ENCODE measurements at regions not wholly inside any gene's neighbourhood (a gene's known extent, or its start where the extent isn't known, plus 50 kb on each side); places are given as distances from the start of the nearest gene placed in this dataset.
"Not testable (repeated sequence)": the region's sequence is repeated elsewhere in the genome, so short reads cannot be mapped to it uniquely, and the experiment has no call there.

GRCh38 chr16:58847902-58848661, 114.0 kb upstream of the GOT2 start:
- Histone ChIP-seq H3K4me3 (ENCODE audit: low read length) (no peak overlapping the region), H3K27me3 (ENCODE audit: control insufficient read depth, insufficient read depth, low read length) (no peaks in the 10 kb centered on the region), H3K4me1 (ENCODE audit: control insufficient read depth, low read depth, low read length) (peaks cover 6% of the 10 kb centered on the region), H3K9ac (ENCODE audit: low read length) (no peak overlapping the region), H3K9me3 (ENCODE audit: control insufficient read depth, low read depth, low read length) (no peaks in the 10 kb centered on the region), H3K36me3 (ENCODE audit: control insufficient read depth, low read depth, low read length) (no peaks in the 10 kb centered on the region), H3K27ac (ENCODE audit: low read length) (no peak overlapping the region)

- H3K4me3 ChIP-seq (ENCODE audit: low read length); H3K27ac ChIP-seq (ENCODE audit: low read length); H3K9ac ChIP-seq (ENCODE audit: low read length); H3K27me3 ChIP-seq (ENCODE audit: control insufficient read depth, insufficient read depth, low read length); H3K36me3 ChIP-seq (ENCODE audit: control insufficient read depth, low read depth, low read length); H3K4me1 ChIP-seq (ENCODE audit: control insufficient read depth, low read depth, low read length); H3K9me3 ChIP-seq (ENCODE audit: control insufficient read depth, low read depth, low read length): not testable (repeated sequence)
These were observed 112.1 kb upstream of the GOT2 start for GRCh38 chr16:58846226-58846625.

- Histone ChIP-seq H3K4me3 (ENCODE audit: low read length) (no peak overlapping the region), H3K36me3 (ENCODE audit: control insufficient read depth, low read depth, low read length) (no peaks in the 10 kb centered on the region), H3K27ac (ENCODE audit: low read length) (no peak overlapping the region), H3K4me1 (ENCODE audit: control insufficient read depth, low read depth, low read length) (no peaks in the 10 kb centered on the region), H3K9ac (ENCODE audit: low read length) (no peak overlapping the region), H3K27me3 (ENCODE audit: control insufficient read depth, insufficient read depth, low read length) (no peaks in the 10 kb centered on the region), H3K9me3 (ENCODE audit: control insufficient read depth, low read depth, low read length) (no peaks in the 10 kb centered on the region)
These were observed 109.6 kb upstream of the GOT2 start for GRCh38 chr16:58843675-58844074.

DNA sequence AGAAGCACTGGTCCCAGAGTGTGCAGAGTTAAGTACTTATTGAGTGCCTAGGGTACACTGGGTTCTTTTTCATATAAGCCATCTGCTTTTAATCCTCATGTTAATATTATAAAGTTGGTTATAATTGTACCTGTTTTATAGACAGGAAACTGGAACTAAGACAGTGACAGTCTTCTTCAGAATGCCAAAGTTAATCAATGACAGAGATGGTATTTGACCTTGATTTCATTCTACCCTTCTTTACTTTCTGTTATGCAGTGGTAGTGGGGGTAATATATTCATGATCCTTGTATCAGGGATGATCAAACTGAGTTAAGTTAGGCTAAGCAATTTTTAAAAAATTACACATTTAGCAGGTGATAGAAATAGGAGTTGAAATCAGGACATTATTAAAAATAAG, 108.6 kb upstream of the GOT2 start:
- H3K27ac ChIP-seq (ENCODE audit: low read length), result no peak overlapping the region

DNA sequence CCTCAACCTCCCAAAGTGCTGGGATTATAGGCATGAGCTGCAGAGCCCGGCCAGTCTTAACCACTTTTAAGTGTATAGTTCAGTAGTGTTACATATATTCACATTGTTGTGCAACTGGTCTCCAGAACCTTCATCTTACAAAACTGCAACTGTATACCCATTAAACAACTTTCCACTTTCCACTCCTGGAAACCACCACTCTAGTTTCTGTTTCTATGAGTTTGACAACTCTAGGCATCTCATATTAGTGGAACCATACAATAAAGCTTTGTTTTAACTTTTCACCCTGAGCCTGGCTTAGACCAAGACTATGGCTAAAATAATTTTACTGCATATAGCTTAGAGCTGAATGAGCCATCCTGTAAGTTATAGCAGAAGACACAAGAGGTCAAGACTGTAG, 108.0 kb upstream of the GOT2 start:
- H3K9me3 ChIP-seq (ENCODE audit: control insufficient read depth, low read depth, low read length), result no peaks in the 10 kb centered on the region

More for the DNA sequence above, 108.6 kb upstream of the GOT2 start:
- Histone ChIP-seq H3K9me3 (ENCODE audit: control insufficient read depth, low read depth, low read length) (no peaks in the 10 kb centered on the region), H3K27me3 (ENCODE audit: control insufficient read depth, insufficient read depth, low read length) (no peaks in the 10 kb centered on the region), H3K4me3 (ENCODE audit: low read length) (no peak overlapping the region), H3K9ac (ENCODE audit: low read length) (no peak overlapping the region), H3K36me3 (ENCODE audit: control insufficient read depth, low read depth, low read length) (no peaks in the 10 kb centered on the region), H3K4me1 (ENCODE audit: control insufficient read depth, low read depth, low read length) (no peaks in the 10 kb centered on the region)

DNA sequence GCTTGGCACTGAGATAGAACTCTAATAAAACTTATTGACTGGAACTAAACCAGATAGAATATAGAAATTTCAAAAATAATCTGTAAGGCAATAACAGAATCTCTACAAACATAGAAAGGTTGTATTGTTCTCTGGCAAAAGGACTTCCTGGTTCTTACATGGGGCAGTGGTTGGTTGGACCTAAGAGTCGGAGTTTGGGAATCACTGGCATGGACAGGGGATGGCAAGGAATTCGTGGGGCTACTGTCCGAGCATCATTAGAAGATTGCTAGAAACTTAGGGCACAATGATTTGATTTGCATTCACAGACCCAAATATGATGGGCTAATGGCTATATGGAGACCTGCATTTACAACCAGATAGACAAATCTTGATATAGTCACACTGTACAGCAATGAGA, 103.8 kb upstream of the GOT2 start:
- Histone ChIP-seq H3K9ac (ENCODE audit: low read length) (no peak overlapping the region), H3K9me3 (ENCODE audit: control insufficient read depth, low read depth, low read length) (no peaks in the 10 kb centered on the region)

More for the DNA sequence above, 108.0 kb upstream of the GOT2 start:
- H3K9ac ChIP-seq (ENCODE audit: low read length), result no peak overlapping the region
- no peak overlapping the region for H3K27ac ChIP-seq (ENCODE audit: low read length)
- H3K4me3 ChIP-seq (ENCODE audit: low read length), result no peak overlapping the region
- no peaks in the 10 kb centered on the region for H3K27me3 ChIP-seq (ENCODE audit: control insufficient read depth, insufficient read depth, low read length)
- H3K4me1 ChIP-seq (ENCODE audit: control insufficient read depth, low read depth, low read length), result no peaks in the 10 kb centered on the region
- no peaks in the 10 kb centered on the region for H3K36me3 ChIP-seq (ENCODE audit: control insufficient read depth, low read depth, low read length)

GRCh38 chr16:58836427-58836826, 102.3 kb upstream of the GOT2 start:
- Histone ChIP-seq H3K27ac (ENCODE audit: low read length) (no peak overlapping the region), H3K4me1 (ENCODE audit: control insufficient read depth, low read depth, low read length) (no peaks in the 10 kb centered on the region), H3K9ac (ENCODE audit: low read length) (no peak overlapping the region), H3K9me3 (ENCODE audit: control insufficient read depth, low read depth, low read length) (no peaks in the 10 kb centered on the region), H3K27me3 (ENCODE audit: control insufficient read depth, insufficient read depth, low read length) (no peaks in the 10 kb centered on the region), H3K4me3 (ENCODE audit: low read length) (no peak overlapping the region), H3K36me3 (ENCODE audit: control insufficient read depth, low read depth, low read length) (no peaks in the 10 kb centered on the region)

More for the DNA sequence above, 103.8 kb upstream of the GOT2 start:
- Histone ChIP-seq H3K27me3 (ENCODE audit: control insufficient read depth, insufficient read depth, low read length) (no peaks in the 10 kb centered on the region), H3K27ac (ENCODE audit: low read length) (no peak overlapping the region), H3K36me3 (ENCODE audit: control insufficient read depth, low read depth, low read length) (no peaks in the 10 kb centered on the region), H3K4me1 (ENCODE audit: control insufficient read depth, low read depth, low read length) (no peaks in the 10 kb centered on the region), H3K4me3 (ENCODE audit: low read length) (no peak overlapping the region)

- H3K36me3 ChIP-seq (ENCODE audit: control insufficient read depth, low read depth, low read length), result no peaks in the 10 kb centered on the region
- H3K9ac ChIP-seq (ENCODE audit: low read length), result no peak overlapping the region
- no peak overlapping the region for H3K27ac ChIP-seq (ENCODE audit: low read length)
- no peaks in the 10 kb centered on the region for H3K27me3 ChIP-seq (ENCODE audit: control insufficient read depth, insufficient read depth, low read length)
- H3K4me3 ChIP-seq (ENCODE audit: low read length), result no peak overlapping the region
- no peaks in the 10 kb centered on the region for H3K4me1 ChIP-seq (ENCODE audit: control insufficient read depth, low read depth, low read length)
- no peaks in the 10 kb centered on the region for H3K9me3 ChIP-seq (ENCODE audit: control insufficient read depth, low read depth, low read length)
These were observed 98.3 kb upstream of the GOT2 start for GRCh38 chr16:58832386-58832895.

GRCh38 chr16:58831386-58831785, 97.3 kb upstream of the GOT2 start:
- Histone ChIP-seq H3K4me1 (ENCODE audit: control insufficient read depth, low read depth, low read length) (no peaks in the 10 kb centered on the region), H3K9ac (ENCODE audit: low read length) (no peak overlapping the region), H3K9me3 (ENCODE audit: control insufficient read depth, low read depth, low read length) (no peaks in the 10 kb centered on the region), H3K27me3 (ENCODE audit: control insufficient read depth, insufficient read depth, low read length) (no peaks in the 10 kb centered on the region), H3K36me3 (ENCODE audit: control insufficient read depth, low read depth, low read length) (no peaks in the 10 kb centered on the region), H3K27ac (ENCODE audit: low read length) (no peak overlapping the region), H3K4me3 (ENCODE audit: low read length) (no peak overlapping the region)

DNA sequence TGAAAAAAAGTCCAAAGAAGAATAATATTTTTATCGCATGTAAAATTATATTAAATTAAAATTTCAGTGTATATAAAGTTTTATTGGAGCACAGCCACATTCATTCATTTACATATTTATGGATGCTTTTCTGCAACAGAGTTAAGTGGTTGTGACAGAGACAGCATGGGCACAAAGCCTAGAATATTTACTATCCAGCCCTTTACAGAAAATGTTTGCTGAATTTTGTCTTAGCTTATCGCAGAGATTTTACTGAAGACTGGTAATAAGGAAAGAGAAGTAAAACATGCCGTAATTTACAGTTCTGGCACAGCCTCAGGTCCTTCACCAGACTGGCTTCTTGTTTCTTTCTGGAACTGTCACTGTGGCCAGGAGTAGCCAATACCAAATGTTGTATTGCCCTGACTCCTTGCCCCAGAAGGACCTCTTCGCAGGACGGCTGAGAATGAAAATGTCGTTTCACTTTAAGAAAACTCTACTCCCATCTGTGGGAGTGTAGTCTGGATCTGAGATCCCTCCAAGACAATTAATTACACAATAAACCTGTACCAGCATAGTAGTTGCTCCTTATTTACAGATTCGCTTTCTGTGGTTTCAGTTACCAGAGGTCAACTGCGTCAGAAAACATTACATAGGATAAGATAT, 94.9 kb upstream of the GOT2 start:
- H3K36me3 ChIP-seq (ENCODE audit: control insufficient read depth, low read depth, low read length), result no peaks in the 10 kb centered on the region
- H3K27ac ChIP-seq (ENCODE audit: low read length), result no peak overlapping the region
- no peak overlapping the region for H3K9ac ChIP-seq (ENCODE audit: low read length)
- H3K9me3 ChIP-seq (ENCODE audit: control insufficient read depth, low read depth, low read length), result no peaks in the 10 kb centered on the region
- H3K27me3 ChIP-seq (ENCODE audit: control insufficient read depth, insufficient read depth, low read length), result no peaks in the 10 kb centered on the region
- no peak overlapping the region for H3K4me3 ChIP-seq (ENCODE audit: low read length)
- no peaks in the 10 kb centered on the region for H3K4me1 ChIP-seq (ENCODE audit: control insufficient read depth, low read depth, low read length)

GRCh38 chr16:58824201-58824600, 90.1 kb upstream of the GOT2 start:
- no peak overlapping the region for H3K4me3 ChIP-seq (ENCODE audit: low read length)
- peaks cover 4% of the 10 kb centered on the region for H3K9me3 ChIP-seq (ENCODE audit: control insufficient read depth, low read depth, low read length)
- H3K9ac ChIP-seq (ENCODE audit: low read length), result no peak overlapping the region
- no peaks in the 10 kb centered on the region for H3K36me3 ChIP-seq (ENCODE audit: control insufficient read depth, low read depth, low read length)
- H3K4me1 ChIP-seq (ENCODE audit: control insufficient read depth, low read depth, low read length), result no peaks in the 10 kb centered on the region
- H3K27me3 ChIP-seq (ENCODE audit: control insufficient read depth, insufficient read depth, low read length), result no peaks in the 10 kb centered on the region
- H3K27ac ChIP-seq (ENCODE audit: low read length), result no peak overlapping the region

DNA sequence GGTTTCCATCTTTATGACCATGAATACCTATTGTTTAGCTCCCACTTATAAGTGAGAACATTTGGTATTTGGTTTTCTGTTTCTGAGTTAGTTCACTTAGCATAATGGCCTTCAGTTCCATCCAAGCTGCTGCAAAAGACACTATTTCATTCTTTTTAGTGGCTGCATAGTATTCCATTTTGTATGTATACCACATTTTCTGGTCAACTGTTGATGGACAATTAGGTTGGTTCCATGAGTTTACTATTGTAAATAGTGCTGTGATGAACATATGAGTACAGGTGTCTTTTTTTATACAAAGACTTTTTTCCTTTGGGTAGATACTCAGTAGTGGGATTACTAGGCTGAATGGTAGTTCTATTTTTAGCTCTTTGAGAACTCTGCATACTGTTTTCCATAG, 87.8 kb upstream of the GOT2 start:
- H3K27me3 ChIP-seq (ENCODE audit: control insufficient read depth, insufficient read depth, low read length), result no peaks in the 10 kb centered on the region
- H3K9ac ChIP-seq (ENCODE audit: low read length), result no peak overlapping the region
- H3K27ac ChIP-seq (ENCODE audit: low read length), result no peak overlapping the region
- no peaks in the 10 kb centered on the region for H3K36me3 ChIP-seq (ENCODE audit: control insufficient read depth, low read depth, low read length)
- H3K4me1 ChIP-seq (ENCODE audit: control insufficient read depth, low read depth, low read length), result no peaks in the 10 kb centered on the region
- H3K9me3 ChIP-seq (ENCODE audit: control insufficient read depth, low read depth, low read length), result peaks cover 4% of the 10 kb centered on the region
- no peak overlapping the region for H3K4me3 ChIP-seq (ENCODE audit: low read length)

Data from iPS-18a (cell line).